ENCODE measurements at regions not wholly inside any gene's neighbourhood (a gene's known extent, or its start where the extent isn't known, plus 50 kb on each side); places are given as distances from the start of the nearest gene placed in this dataset.

DNA sequence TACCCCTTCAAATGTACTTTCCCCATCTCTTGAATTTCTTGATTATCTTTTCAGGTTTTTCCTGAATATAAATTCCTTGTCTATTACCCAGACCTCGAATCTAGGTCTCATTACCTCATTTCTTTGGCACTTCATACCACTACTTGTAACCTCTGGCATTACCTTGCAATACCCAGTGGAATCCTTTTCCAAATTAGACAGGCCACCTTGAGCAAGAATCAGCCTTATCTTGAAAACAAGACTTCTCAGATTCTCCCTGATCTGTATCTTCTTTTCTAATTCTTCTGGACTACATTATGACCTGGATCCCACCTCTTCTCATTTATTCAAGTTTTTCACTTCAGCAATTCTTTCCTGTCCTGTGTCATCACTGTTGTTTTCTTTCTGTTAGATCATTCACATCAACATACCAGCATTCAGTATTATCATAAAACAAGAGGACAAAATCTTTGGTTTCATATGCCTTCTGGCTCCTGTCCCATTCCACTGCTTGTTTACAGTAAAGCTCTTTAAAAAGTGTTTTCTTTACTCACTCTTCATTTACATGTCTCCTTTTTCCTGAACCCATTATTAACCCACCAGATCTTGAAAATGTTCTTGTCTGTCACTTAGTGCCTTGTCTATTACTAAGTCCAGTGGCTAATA, 275.6 kb upstream of the HS3ST1 start:
- no peak for TF ChIP-seq RXRA (IDR thresholded peaks at IDR 0.05)
- TF ChIP-seq, protein P1, sequence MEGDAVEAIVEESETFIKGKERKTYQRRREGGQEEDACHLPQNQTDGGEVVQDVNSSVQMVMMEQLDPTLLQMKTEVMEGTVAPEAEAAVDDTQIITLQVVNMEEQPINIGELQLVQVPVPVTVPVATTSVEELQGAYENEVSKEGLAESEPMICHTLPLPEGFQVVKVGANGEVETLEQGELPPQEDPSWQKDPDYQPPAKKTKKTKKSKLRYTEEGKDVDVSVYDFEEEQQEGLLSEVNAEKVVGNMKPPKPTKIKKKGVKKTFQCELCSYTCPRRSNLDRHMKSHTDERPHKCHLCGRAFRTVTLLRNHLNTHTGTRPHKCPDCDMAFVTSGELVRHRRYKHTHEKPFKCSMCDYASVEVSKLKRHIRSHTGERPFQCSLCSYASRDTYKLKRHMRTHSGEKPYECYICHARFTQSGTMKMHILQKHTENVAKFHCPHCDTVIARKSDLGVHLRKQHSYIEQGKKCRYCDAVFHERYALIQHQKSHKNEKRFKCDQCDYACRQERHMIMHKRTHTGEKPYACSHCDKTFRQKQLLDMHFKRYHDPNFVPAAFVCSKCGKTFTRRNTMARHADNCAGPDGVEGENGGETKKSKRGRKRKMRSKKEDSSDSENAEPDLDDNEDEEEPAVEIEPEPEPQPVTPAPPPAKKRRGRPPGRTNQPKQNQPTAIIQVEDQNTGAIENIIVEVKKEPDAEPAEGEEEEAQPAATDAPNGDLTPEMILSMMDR (IDR thresholded peaks at IDR 0.05; ENCODE audit: low read depth, low read length, missing input control) = no peak
- TF ChIP-seq GABPA (IDR thresholded peaks at IDR 0.05 in 1 of 2, conservative IDR thresholded peaks at IDR 0.05 in 1 of 2) = no peak
- TF ChIP-seq RAD21 (IDR thresholded peaks at IDR 0.05) = no peak
- no peak for TF ChIP-seq NR2F2 (IDR thresholded peaks at IDR 0.05)
- TF ChIP-seq HNF4A (conservative IDR thresholded peaks at IDR 0.05) = no peak
- TF ChIP-seq FOXA2 (IDR thresholded peaks at IDR 0.05) = no peak
- TF ChIP-seq, protein P2, sequence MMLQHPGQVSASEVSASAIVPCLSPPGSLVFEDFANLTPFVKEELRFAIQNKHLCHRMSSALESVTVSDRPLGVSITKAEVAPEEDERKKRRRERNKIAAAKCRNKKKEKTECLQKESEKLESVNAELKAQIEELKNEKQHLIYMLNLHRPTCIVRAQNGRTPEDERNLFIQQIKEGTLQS (IDR thresholded peaks at IDR 0.05) = no peak
- TF ChIP-seq, protein P3, sequence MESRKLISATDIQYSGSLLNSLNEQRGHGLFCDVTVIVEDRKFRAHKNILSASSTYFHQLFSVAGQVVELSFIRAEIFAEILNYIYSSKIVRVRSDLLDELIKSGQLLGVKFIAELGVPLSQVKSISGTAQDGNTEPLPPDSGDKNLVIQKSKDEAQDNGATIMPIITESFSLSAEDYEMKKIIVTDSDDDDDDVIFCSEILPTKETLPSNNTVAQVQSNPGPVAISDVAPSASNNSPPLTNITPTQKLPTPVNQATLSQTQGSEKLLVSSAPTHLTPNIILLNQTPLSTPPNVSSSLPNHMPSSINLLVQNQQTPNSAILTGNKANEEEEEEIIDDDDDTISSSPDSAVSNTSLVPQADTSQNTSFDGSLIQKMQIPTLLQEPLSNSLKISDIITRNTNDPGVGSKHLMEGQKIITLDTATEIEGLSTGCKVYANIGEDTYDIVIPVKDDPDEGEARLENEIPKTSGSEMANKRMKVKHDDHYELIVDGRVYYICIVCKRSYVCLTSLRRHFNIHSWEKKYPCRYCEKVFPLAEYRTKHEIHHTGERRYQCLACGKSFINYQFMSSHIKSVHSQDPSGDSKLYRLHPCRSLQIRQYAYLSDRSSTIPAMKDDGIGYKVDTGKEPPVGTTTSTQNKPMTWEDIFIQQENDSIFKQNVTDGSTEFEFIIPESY (IDR thresholded peaks at IDR 0.05) = no peak
- no peak for TF ChIP-seq YY1 (IDR thresholded peaks at IDR 0.05)
- no peak for TF ChIP-seq JUND (IDR thresholded peaks at IDR 0.05)
- TF ChIP-seq, protein P4, sequence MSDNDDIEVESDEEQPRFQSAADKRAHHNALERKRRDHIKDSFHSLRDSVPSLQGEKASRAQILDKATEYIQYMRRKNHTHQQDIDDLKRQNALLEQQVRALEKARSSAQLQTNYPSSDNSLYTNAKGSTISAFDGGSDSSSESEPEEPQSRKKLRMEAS (IDR thresholded peaks at IDR 0.05) = no peak
- Histone ChIP-seq H3K27ac (ENCODE audit: low read depth in 1 of 2, low read length in 2 of 2) (no peak overlapping the region), H3K27me3 (ENCODE audit: control insufficient read depth in 4 of 4, insufficient read depth in 4 of 4, low read length in 3 of 4) (no peaks in the 10 kb centered on the region), H3K9me3 (ENCODE audit: control insufficient read depth in 4 of 4, low read length in 3 of 4) (peaks cover 0 to 4% (median 0%) of the 10 kb centered on the region in 4 donors), H3K4me3 (ENCODE audit: low read depth in 1 of 3, low read length in 3 of 3) (no peak overlapping the region), H3K36me3 (ENCODE audit: control insufficient read depth in 4 of 4, insufficient read depth in 3 of 4, low read depth in 1 of 4, low read length in 3 of 4) (no peaks in the 10 kb centered on the region), H3K4me1 (ENCODE audit: control insufficient read depth in 4 of 4, insufficient read depth in 4 of 4, low read length in 3 of 4) (no peaks in the 10 kb centered on the region), H3K9ac (ENCODE audit: low read depth in 1 of 2, low read length in 2 of 2) (no peak overlapping the region)
- 69% methylated on average over 1 of the region's 1 CpG for WGBS
- no peak for DNase-seq (ENCODE audit: low spot score)

DNA sequence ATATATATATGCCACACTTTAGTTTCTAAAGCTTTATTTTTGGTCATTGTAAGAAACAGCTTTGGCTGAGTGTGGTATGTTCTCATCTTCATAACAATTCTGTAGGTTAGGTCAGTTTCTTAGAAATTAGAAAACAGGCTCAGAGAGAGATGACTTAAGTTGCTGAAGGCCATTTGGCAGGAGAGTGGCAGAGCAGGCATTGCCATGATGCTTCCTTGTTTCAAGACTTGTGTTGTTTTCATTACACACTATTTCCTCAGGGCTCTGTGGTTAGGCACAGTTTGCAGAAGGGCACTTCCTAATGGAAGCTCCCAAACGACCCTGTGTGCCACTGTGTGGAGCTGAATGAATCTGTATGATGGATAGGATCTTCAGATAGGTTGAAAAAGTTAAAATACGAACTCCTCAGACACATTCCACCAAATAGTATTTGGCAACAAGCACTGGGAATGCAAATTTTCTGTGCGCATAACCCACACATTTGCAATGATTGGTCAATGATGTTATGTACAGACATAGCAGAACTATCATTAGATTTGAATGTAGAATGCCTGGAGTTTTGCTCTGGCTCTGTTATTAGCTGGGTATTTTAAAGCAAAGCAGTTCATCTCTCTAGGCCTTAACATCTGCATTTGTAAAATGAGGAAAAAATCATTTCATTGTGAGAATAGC, 274.3 kb upstream of the HS3ST1 start:
- Histone ChIP-seq H3K9ac (ENCODE audit: low read depth in 1 of 2, low read length in 2 of 2) (no peak overlapping the region), H3K27ac (ENCODE audit: low read depth in 1 of 2, low read length in 2 of 2) (no peak overlapping the region), H3K27me3 (ENCODE audit: control insufficient read depth in 4 of 4, insufficient read depth in 4 of 4, low read length in 3 of 4) (no peaks in the 10 kb centered on the region), H3K4me3 (ENCODE audit: low read depth in 1 of 3, low read length in 3 of 3) (no peak overlapping the region), H3K9me3 (ENCODE audit: control insufficient read depth in 4 of 4, low read length in 3 of 4) (peaks cover 0 to 4% (median 0%) of the 10 kb centered on the region in 4 donors), H3K4me1 (ENCODE audit: control insufficient read depth in 4 of 4, insufficient read depth in 4 of 4, low read length in 3 of 4) (no peaks in the 10 kb centered on the region), H3K36me3 (ENCODE audit: control insufficient read depth in 4 of 4, insufficient read depth in 3 of 4, low read depth in 1 of 4, low read length in 3 of 4) (no peaks in the 10 kb centered on the region)
- DNase-seq (ENCODE audit: low spot score) = no peak
- no peak for TF ChIP-seq NR2F2 (IDR thresholded peaks at IDR 0.05)
- TF ChIP-seq HNF4A (conservative IDR thresholded peaks at IDR 0.05) = no peak
- no peak for TF ChIP-seq TAF1 (conservative IDR thresholded peaks at IDR 0.05)
- no peak for TF ChIP-seq RAD21 (IDR thresholded peaks at IDR 0.05)
- TF ChIP-seq SP1 (IDR thresholded peaks at IDR 0.05) = no peak
- TF ChIP-seq GABPA (IDR thresholded peaks at IDR 0.05 in 1 of 2, conservative IDR thresholded peaks at IDR 0.05 in 1 of 2) = no peak
- TF ChIP-seq YY1 (IDR thresholded peaks at IDR 0.05) = no peak
- TF ChIP-seq, protein P3 (IDR thresholded peaks at IDR 0.05) = no peak
- no peak for TF ChIP-seq RXRA (IDR thresholded peaks at IDR 0.05)
- TF ChIP-seq HNF4G (IDR thresholded peaks at IDR 0.05) = no peak
- 63% methylated on average over 3 of the region's 3 CpGs for WGBS
